Brain microvascular endothelial cell (primary cell): ENCODE measurements at regions not wholly inside any gene's neighbourhood (a gene's known extent, or its start where the extent isn't known, plus 50 kb on each side); places are given as distances from the start of the nearest gene placed in this dataset.

Source experiments
- DNase-seq: peaks from one replicate; pipeline ENCODE4 v3.0.0-alpha.2; 2020
- H3K27ac ChIP-seq: fragments of 250-450 bp; sonication (Bioruptor Pico); 2 replicates; pipeline ENCODE4 v1.5.1; 2020; ENCODE audit warnings: mild to moderate bottlenecking, moderate library complexity
- H3K27me3 ChIP-seq: fragments of 250-450 bp; sonication (Bioruptor Pico); replicated peaks from 2 replicates; pipeline ENCODE4 v1.5.1; 2020; ENCODE audit warnings: mild to moderate bottlenecking
- H3K36me3 ChIP-seq: fragments of 250-450 bp; sonication (Bioruptor Pico); replicated peaks from 2 replicates; pipeline ENCODE4 v1.5.1; 2020; ENCODE audit warnings: mild to moderate bottlenecking
- H3K4me3 ChIP-seq: 2 replicates; pipeline ENCODE4 v1.5.1; 2011; ENCODE audit warnings: low read depth, mild to moderate bottlenecking, control low read depth, low read length, moderate library complexity
- CTCF ChIP-seq: IDR thresholded peaks from 2 replicates; pipeline ENCODE4 v1.5.1; 2011; ENCODE audit warnings: low read depth, mild to moderate bottlenecking, moderate library complexity, low read length, control low read depth, inconsistent platforms; ENCODE audit errors: missing control alignments
- in situ Hi-C: cut with HindIII; loops from 2 replicates; pipeline ENCODE4 v1.10.0; 2017; ENCODE audit warnings: low sequenced_read_pairs, low pct_ligation_motif_present

GRCh38 chr13:73599232-73600128 lies 534.7 kb downstream of the KLF12 start:
- TF ChIP-seq CTCF, result no peak
- Histone ChIP-seq H3K36me3 (no peaks in the 10 kb centered on the region), H3K27me3 (no peaks in the 10 kb centered on the region), H3K27ac (no peak overlapping the region), H3K4me3 (no peak overlapping the region)
- in situ Hi-C loops, result no loop called here
- no peak for DNase-seq

- peak; percentile 65 for DNase-seq
- Histone ChIP-seq H3K27me3 (no peaks in the 10 kb centered on the region), H3K4me3 (no peak overlapping the region), H3K36me3 (no peaks in the 10 kb centered on the region), H3K27ac (no peak overlapping the region)
- in situ Hi-C loops, result no loop called here
- TF ChIP-seq CTCF, result no peak
Observed at GRCh38 chr13:73598020-73598712, 536.0 kb downstream of the KLF12 start.

GRCh38 chr13:73596382-73596781 lies 537.6 kb downstream of the KLF5 start:
- in situ Hi-C loops, result no loop called here
- no peak overlapping the region for H3K4me3 ChIP-seq
- H3K36me3 ChIP-seq, result no peaks in the 10 kb centered on the region
- no peak for DNase-seq
- no peaks in the 10 kb centered on the region for H3K27me3 ChIP-seq
- TF ChIP-seq CTCF, result no peak
- no peak overlapping the region for H3K27ac ChIP-seq

GRCh38 chr13:73593199-73593765 lies 534.5 kb downstream of the KLF5 start:
- H3K27me3 ChIP-seq, result no peaks in the 10 kb centered on the region
- H3K4me3 ChIP-seq, result no peak overlapping the region
- no peaks in the 10 kb centered on the region for H3K36me3 ChIP-seq
- no peak for TF ChIP-seq CTCF
- in situ Hi-C loops, result no loop called here
- DNase-seq, result no peak
- H3K27ac ChIP-seq, result no peak overlapping the region

- in situ Hi-C loops, result no loop called here
- Histone ChIP-seq H3K27me3 (no peaks in the 10 kb centered on the region), H3K4me3 (no peak overlapping the region), H3K27ac (no peak overlapping the region), H3K36me3 (no peaks in the 10 kb centered on the region)
- DNase-seq, result no peak
- TF ChIP-seq CTCF, result no peak
Observed at GRCh38 chr13:73591861-73592260, 533.1 kb downstream of the KLF5 start.
